Fibroblast of lung (primary cell): ENCODE measurements at regions not wholly inside any gene's neighbourhood (a gene's known extent, or its start where the extent isn't known, plus 50 kb on each side); places are given as distances from the start of the nearest gene placed in this dataset.

ENCODE experiments used
- DNase-seq, 2 donors: peaks; one replicate each; pipeline versions ENCODE4 v3.0.0 to v3.0.0-alpha.2; 2010; ENCODE audit warnings: low read depth in 2 of 2
- H2AFZ ChIP-seq: 2 replicates; pipeline ENCODE4 v1.5.1; 2012; ENCODE audit warnings: low read length, control low read depth, inconsistent platforms
- H3K27ac ChIP-seq: 2 replicates; pipeline ENCODE4 v1.5.1; 2011; ENCODE audit warnings: low read length, control low read depth; ENCODE audit not compliant: insufficient read depth
- H3K27me3 ChIP-seq: 2 replicates; pipeline ENCODE4 v1.5.1; 2011; ENCODE audit warnings: mild to moderate bottlenecking, low read length; ENCODE audit not compliant: control insufficient read depth, insufficient read depth
- H3K36me3 ChIP-seq: 2 replicates; pipeline ENCODE4 v1.5.1; 2011; ENCODE audit warnings: low read length; ENCODE audit not compliant: control insufficient read depth, insufficient read depth
- H3K4me1 ChIP-seq: 2 replicates; pipeline ENCODE4 v1.5.1; 2011; ENCODE audit warnings: low read length; ENCODE audit not compliant: control insufficient read depth, insufficient read depth; ENCODE audit errors: extremely low read depth
- H3K4me2 ChIP-seq: 2 replicates; pipeline ENCODE4 v1.5.1; 2011; ENCODE audit warnings: low read length, control low read depth; ENCODE audit not compliant: insufficient read depth; ENCODE audit errors: extremely low read depth
- H3K4me3 ChIP-seq, 4 experiments: fragments of 200-600 bp in 1 of 4; sonication (generic) in 1 of 4; replicated peaks in 1 of 4; 2 replicates each; pipeline ENCODE4 v1.5.1; 2011 to 2016; ENCODE audit warnings: low read length in 4 of 4, low read depth in 3 of 4, mild to moderate bottlenecking in 3 of 4, control low read depth in 2 of 4, inconsistent platforms in 1 of 4, mixed read lengths in 1 of 4; ENCODE audit not compliant: insufficient read depth in 1 of 4; ENCODE audit errors: control extremely low read depth in 1 of 4
- H3K79me2 ChIP-seq: 2 replicates; pipeline ENCODE4 v1.5.1; 2012; ENCODE audit warnings: mild to moderate bottlenecking, low read length, inconsistent platforms; ENCODE audit not compliant: control insufficient read depth, insufficient read depth
- H3K9ac ChIP-seq: 2 replicates; pipeline ENCODE4 v1.5.1; 2011; ENCODE audit warnings: mild to moderate bottlenecking, low read length, control low read depth; ENCODE audit not compliant: insufficient read depth
- H3K9me3 ChIP-seq: 2 replicates; pipeline ENCODE4 v1.5.1; 2012; ENCODE audit warnings: low read depth, low read length; ENCODE audit not compliant: control insufficient read depth, insufficient read depth
- H4K20me1 ChIP-seq: 2 replicates; pipeline ENCODE4 v1.5.1; 2011; ENCODE audit warnings: low read length; ENCODE audit not compliant: control insufficient read depth, insufficient read depth; ENCODE audit errors: extremely low read depth
- EZH2 ChIP-seq: IDR thresholded peaks from 2 replicates; pipeline ENCODE4 v1.5.1; 2012; ENCODE audit warnings: low read length, control low read depth, mild to moderate bottlenecking; ENCODE audit errors: missing control alignments
- TF ChIP-seq, protein P1 (sequence below), 2 donors: IDR thresholded peaks in 1 of 2; conservative IDR thresholded peaks in 1 of 2; 1 replicate in 1 of 2; 2 replicates in 1 of 2; pipeline ENCODE4 v1.5.1; 2011 to 2012; ENCODE audit warnings: low read length in 2 of 2, control low read depth in 1 of 2, inconsistent platforms in 1 of 2, low read depth in 1 of 2, mild to moderate bottlenecking in 1 of 2

DNA sequence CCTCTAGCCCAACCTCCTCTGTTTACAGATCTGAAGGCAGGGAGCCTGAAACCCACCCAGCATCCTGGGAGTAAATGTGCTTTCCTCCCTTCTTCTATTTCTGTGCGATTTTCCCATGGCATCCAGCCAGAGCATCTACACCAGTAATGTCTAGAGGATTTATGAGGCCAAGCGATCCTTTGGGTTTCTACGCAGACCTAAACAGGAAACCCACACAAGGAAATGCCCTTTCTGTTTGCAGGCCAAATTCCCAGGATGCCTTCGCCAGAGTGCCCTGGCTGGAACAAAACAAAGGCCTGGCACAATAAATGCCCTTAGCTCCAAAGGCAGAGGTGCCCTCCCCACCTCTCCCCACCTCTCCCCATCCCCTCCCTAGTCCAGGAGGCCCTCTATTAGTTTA is 110.5 kb upstream of the CDC42BPA start:
- Histone ChIP-seq H4K20me1 (no peaks in the 10 kb centered on the region), H3K4me2 (no peak overlapping the region), H3K9ac (no peak overlapping the region), H3K27ac (no peak overlapping the region), H3K36me3 (no peaks in the 10 kb centered on the region), H3K79me2 (no peaks in the 10 kb centered on the region), H3K9me3 (no peaks in the 10 kb centered on the region), H3K4me3 (no peak overlapping the region), H3K27me3 (no peaks in the 10 kb centered on the region), H3K4me1 (peaks cover 5% of the 10 kb centered on the region), H2AFZ (no peak overlapping the region)
- TF ChIP-seq EZH2 = no peak
- TF ChIP-seq, protein P1, sequence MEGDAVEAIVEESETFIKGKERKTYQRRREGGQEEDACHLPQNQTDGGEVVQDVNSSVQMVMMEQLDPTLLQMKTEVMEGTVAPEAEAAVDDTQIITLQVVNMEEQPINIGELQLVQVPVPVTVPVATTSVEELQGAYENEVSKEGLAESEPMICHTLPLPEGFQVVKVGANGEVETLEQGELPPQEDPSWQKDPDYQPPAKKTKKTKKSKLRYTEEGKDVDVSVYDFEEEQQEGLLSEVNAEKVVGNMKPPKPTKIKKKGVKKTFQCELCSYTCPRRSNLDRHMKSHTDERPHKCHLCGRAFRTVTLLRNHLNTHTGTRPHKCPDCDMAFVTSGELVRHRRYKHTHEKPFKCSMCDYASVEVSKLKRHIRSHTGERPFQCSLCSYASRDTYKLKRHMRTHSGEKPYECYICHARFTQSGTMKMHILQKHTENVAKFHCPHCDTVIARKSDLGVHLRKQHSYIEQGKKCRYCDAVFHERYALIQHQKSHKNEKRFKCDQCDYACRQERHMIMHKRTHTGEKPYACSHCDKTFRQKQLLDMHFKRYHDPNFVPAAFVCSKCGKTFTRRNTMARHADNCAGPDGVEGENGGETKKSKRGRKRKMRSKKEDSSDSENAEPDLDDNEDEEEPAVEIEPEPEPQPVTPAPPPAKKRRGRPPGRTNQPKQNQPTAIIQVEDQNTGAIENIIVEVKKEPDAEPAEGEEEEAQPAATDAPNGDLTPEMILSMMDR (conservative IDR thresholded peaks at IDR 0.05 in 1 of 2, IDR thresholded peaks at IDR 0.05 in 1 of 2; ENCODE audit: low read depth in 1 of 2, low read length in 2 of 2) = no peak
- peak; percentile 63 to 70 for DNase-seq

DNA sequence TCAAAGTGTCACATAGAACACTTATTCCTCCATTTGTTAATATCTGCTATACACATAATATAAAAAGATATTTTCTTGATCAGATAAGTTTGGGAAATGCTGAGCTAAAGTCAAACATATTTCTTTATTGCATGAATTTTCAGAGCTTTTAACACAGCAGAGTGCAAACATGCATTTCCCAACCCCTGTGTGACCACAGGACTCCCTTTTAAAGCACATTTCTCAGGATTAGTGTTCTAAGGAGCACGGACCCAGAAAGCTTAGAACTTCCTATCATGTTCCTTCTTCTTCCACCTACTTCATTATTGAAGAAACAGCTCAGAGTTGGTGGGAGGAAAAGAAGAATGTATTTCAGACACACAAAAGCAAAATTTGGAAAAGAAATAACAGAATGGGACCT is 109.1 kb upstream of the CDC42BPA start:
- H3K9ac ChIP-seq = no peak overlapping the region
- no peak for DNase-seq
- H3K4me2 ChIP-seq = no peak overlapping the region
- H3K4me3 ChIP-seq = no peak overlapping the region
- no peaks in the 10 kb centered on the region for H3K36me3 ChIP-seq
- no peaks in the 10 kb centered on the region for H4K20me1 ChIP-seq
- H3K79me2 ChIP-seq = no peaks in the 10 kb centered on the region
- H3K27me3 ChIP-seq = no peaks in the 10 kb centered on the region
- no peaks in the 10 kb centered on the region for H3K9me3 ChIP-seq
- no peak overlapping the region for H3K27ac ChIP-seq
- peaks cover 5% of the 10 kb centered on the region for H3K4me1 ChIP-seq
- TF ChIP-seq EZH2 = no peak
- TF ChIP-seq, protein P1 (conservative IDR thresholded peaks at IDR 0.05 in 1 of 2, IDR thresholded peaks at IDR 0.05 in 1 of 2; ENCODE audit: low read depth in 1 of 2, low read length in 2 of 2) = no peak
- no peak overlapping the region for H2AFZ ChIP-seq

DNA sequence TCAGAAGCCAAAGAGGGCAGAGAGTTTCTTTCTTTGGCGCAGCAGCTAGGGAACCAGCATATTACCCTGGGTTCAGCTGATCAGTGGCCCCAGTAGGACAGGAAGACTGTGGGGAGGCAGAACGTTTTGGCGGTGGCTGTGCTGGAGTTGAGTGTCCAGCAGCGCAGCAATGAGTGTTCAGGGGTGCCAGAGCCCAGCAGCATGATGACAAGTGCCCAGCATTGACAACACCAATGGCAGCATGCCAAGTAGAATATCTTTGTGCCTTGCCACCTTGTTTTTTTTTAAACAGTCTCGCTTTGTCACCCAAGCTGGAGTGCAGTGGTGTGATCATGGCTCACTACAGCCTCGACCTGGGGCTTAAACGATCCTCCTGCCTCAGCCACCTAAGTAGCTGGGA is 106.7 kb upstream of the CDC42BPA start:
- Histone ChIP-seq H3K9me3 (no peaks in the 10 kb centered on the region), H4K20me1 (no peaks in the 10 kb centered on the region), H3K27ac (no peak overlapping the region), H3K4me1 (peaks cover 5% of the 10 kb centered on the region), H3K79me2 (no peaks in the 10 kb centered on the region), H3K36me3 (no peaks in the 10 kb centered on the region), H2AFZ (no peak overlapping the region), H3K4me3 (no peak overlapping the region), H3K4me2 (no peak overlapping the region), H3K27me3 (no peaks in the 10 kb centered on the region), H3K9ac (no peak overlapping the region)
- no peak for DNase-seq
- TF ChIP-seq, protein P1 (conservative IDR thresholded peaks at IDR 0.05 in 1 of 2, IDR thresholded peaks at IDR 0.05 in 1 of 2; ENCODE audit: low read depth in 1 of 2, low read length in 2 of 2) = no peak
- TF ChIP-seq EZH2 = no peak
